ENCODE measurements at regions not wholly inside any gene's neighbourhood (a gene's known extent, or its start where the extent isn't known, plus 50 kb on each side); places are given as distances from the start of the nearest gene placed in this dataset.
A peak's percentile ranks its signal among the peaks of the same experiment; 100 is the strongest.

DNA sequence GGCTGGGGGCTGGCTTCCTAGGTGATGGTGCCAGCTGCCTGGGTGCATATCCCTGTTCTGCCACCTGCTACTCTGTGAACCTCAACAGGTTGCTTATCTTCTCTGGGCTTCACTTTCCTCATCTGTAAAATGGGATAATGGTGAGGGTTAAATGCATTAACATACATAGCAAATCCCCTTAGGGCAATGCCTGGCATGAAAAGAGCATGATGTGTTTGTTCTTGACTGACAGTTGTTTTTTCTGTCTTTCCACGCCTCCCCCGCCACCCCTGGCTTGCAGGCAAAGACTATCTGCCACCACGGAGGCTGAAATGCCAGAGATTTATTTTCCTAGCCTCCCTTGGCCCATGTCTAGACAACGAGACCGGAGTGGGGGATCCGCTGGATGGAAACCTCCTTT is 280.5 kb downstream of the NSG2 start:
- Histone ChIP-seq H3K27ac (no peak overlapping the region), H3K36me3 (no peaks in the 10 kb centered on the region), H3K9me3 (no peaks in the 10 kb centered on the region), H3K27me3 (no peaks in the 10 kb centered on the region), H3K4me3 (no peak overlapping the region), H3K4me1 (no peaks in the 10 kb centered on the region)
- no peak for DNase-seq (ENCODE audit: extremely low spot score in 2 of 2)
- intact Hi-C loops (cut with DNase I), result loop anchor here (5.0 kb wide), 1 partner anchor 291 kb away; no protein-coding TSS in a partner anchor
- no peak for TF ChIP-seq POLR2A (IDR thresholded peaks at IDR 0.05)
- TF ChIP-seq, protein P1, sequence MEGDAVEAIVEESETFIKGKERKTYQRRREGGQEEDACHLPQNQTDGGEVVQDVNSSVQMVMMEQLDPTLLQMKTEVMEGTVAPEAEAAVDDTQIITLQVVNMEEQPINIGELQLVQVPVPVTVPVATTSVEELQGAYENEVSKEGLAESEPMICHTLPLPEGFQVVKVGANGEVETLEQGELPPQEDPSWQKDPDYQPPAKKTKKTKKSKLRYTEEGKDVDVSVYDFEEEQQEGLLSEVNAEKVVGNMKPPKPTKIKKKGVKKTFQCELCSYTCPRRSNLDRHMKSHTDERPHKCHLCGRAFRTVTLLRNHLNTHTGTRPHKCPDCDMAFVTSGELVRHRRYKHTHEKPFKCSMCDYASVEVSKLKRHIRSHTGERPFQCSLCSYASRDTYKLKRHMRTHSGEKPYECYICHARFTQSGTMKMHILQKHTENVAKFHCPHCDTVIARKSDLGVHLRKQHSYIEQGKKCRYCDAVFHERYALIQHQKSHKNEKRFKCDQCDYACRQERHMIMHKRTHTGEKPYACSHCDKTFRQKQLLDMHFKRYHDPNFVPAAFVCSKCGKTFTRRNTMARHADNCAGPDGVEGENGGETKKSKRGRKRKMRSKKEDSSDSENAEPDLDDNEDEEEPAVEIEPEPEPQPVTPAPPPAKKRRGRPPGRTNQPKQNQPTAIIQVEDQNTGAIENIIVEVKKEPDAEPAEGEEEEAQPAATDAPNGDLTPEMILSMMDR (IDR thresholded peaks at IDR 0.05), result no peak
- TF ChIP-seq POLR2AphosphoS5 (IDR thresholded peaks at IDR 0.05; ENCODE audit: insufficient read depth in 1 of 2, low read depth in 1 of 2), result no peak

DNA sequence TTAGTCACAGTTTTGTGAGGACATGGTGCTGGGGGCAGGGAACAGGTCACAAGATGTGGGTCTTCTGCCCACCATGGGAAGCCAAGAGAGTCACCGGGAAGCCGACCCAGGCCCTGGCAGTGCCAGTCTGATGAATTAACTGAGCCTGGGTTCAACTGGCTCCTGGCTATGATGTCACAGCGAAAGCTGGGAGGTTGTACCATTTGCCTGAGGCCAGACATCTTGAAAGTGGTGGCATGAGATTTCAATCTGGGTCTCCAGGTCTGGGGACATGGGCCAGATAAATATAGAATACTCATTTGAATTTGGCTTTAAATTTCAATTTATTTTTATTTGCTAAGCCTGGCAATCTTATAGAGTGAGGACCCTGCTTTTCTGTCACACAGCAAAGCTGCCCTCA is 280.9 kb downstream of the NSG2 start:
- Histone ChIP-seq H3K4me1 (no peaks in the 10 kb centered on the region), H3K27ac (no peak overlapping the region), H3K27me3 (no peaks in the 10 kb centered on the region), H3K36me3 (no peaks in the 10 kb centered on the region), H3K4me3 (no peak overlapping the region), H3K9me3 (no peaks in the 10 kb centered on the region)
- intact Hi-C loops (cut with DNase I), result loop anchor here (5.0 kb wide), 1 partner anchor 291 kb away; no protein-coding TSS in a partner anchor
- TF ChIP-seq POLR2A (IDR thresholded peaks at IDR 0.05) (no peak), POLR2AphosphoS5 (IDR thresholded peaks at IDR 0.05; ENCODE audit: insufficient read depth in 1 of 2, low read depth in 1 of 2) (no peak)
- TF ChIP-seq, protein P1 (IDR thresholded peaks at IDR 0.05), result no peak
- no peak for DNase-seq (ENCODE audit: extremely low spot score in 2 of 2)

DNA sequence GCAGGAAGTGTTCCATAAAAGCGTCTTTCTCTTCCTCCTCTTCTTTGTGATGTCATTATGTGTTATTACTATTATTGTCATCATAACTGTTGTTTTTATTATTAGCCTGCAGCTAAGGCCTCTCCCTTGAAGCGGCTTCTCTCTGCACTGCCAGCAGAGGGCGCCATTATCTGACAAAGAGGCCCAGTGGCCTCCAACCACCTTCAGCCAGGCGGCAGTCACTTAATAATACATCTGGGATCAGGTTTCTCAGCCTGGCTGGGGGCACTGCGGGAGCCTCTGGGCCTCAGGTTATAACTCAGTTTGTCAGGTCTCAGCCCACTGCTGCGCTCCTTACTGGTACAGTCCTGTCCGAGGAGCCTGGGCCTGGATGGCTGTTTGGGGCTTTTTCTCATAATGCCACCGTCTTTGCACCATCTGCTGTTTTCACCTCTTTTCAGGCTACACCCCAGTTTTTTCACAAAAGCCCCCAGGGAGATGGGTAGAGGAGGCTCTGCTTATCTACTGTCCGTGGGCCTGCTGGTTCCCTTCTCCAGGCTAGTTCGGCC is 281.9 kb downstream of the NSG2 start:
- Histone ChIP-seq H3K36me3 (no peaks in the 10 kb centered on the region), H3K4me3 (no peak overlapping the region), H3K27me3 (no peaks in the 10 kb centered on the region), H3K27ac (no peak overlapping the region), H3K4me1 (no peaks in the 10 kb centered on the region), H3K9me3 (no peaks in the 10 kb centered on the region)
- TF ChIP-seq, protein P1 (IDR thresholded peaks at IDR 0.05), result peak in 1 of 3 experiments; percentile 21
- no peak for TF ChIP-seq POLR2AphosphoS5 (IDR thresholded peaks at IDR 0.05; ENCODE audit: insufficient read depth in 1 of 2, low read depth in 1 of 2)
- TF ChIP-seq POLR2A (IDR thresholded peaks at IDR 0.05), result no peak
- DNase-seq (ENCODE audit: extremely low spot score in 2 of 2), result no peak
- intact Hi-C loops (cut with DNase I), result loop anchor here (5.0 kb wide), 1 partner anchor 290 kb away; no protein-coding TSS in a partner anchor

DNA sequence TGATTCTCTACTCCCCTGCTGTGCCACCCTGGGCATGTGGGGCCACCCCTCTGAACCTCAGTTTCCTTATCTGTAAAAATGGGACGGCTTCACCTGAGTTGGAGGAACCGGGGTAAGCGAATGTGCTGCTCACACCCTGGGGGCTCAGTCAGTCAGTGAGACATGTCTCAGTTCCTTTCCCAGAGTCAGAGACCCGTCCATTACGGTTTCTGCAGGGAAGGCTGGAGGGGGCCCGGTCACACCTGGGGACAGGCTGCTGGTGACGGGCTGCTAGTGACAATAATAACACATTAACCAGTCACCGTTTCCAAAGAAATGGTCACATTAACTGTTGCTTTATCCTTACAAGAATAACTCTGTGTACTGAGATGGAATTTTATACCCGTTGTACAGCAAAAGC is 282.4 kb downstream of the NSG2 start:
- H3K27me3 ChIP-seq, result no peaks in the 10 kb centered on the region
- H3K4me3 ChIP-seq, result no peak overlapping the region
- intact Hi-C loops (cut with DNase I), result loop anchor here (5.0 kb wide), 1 partner anchor 289 kb away; no protein-coding TSS in a partner anchor

More for the DNA sequence above, 282.4 kb downstream of the NSG2 start:
- TF ChIP-seq POLR2AphosphoS5 (IDR thresholded peaks at IDR 0.05; ENCODE audit: insufficient read depth in 1 of 2, low read depth in 1 of 2) (no peak), POLR2A (IDR thresholded peaks at IDR 0.05) (no peak)
- TF ChIP-seq, protein P1 (IDR thresholded peaks at IDR 0.05), result no peak
- no peak overlapping the region for H3K27ac ChIP-seq
- H3K36me3 ChIP-seq, result no peaks in the 10 kb centered on the region
- no peak for DNase-seq (ENCODE audit: extremely low spot score in 2 of 2)
- no peaks in the 10 kb centered on the region for H3K9me3 ChIP-seq
- no peaks in the 10 kb centered on the region for H3K4me1 ChIP-seq
